SW480 (cell line): ENCODE measurements at regions not wholly inside any gene's neighbourhood (a gene's known extent, or its start where the extent isn't known, plus 50 kb on each side); places are given as distances from the start of the nearest gene placed in this dataset.

Experiments used
- DNase-seq: peaks from one replicate; pipeline ENCODE4 v3.0.0-alpha.2; 2016; ENCODE audit warnings: low spot score

DNA sequence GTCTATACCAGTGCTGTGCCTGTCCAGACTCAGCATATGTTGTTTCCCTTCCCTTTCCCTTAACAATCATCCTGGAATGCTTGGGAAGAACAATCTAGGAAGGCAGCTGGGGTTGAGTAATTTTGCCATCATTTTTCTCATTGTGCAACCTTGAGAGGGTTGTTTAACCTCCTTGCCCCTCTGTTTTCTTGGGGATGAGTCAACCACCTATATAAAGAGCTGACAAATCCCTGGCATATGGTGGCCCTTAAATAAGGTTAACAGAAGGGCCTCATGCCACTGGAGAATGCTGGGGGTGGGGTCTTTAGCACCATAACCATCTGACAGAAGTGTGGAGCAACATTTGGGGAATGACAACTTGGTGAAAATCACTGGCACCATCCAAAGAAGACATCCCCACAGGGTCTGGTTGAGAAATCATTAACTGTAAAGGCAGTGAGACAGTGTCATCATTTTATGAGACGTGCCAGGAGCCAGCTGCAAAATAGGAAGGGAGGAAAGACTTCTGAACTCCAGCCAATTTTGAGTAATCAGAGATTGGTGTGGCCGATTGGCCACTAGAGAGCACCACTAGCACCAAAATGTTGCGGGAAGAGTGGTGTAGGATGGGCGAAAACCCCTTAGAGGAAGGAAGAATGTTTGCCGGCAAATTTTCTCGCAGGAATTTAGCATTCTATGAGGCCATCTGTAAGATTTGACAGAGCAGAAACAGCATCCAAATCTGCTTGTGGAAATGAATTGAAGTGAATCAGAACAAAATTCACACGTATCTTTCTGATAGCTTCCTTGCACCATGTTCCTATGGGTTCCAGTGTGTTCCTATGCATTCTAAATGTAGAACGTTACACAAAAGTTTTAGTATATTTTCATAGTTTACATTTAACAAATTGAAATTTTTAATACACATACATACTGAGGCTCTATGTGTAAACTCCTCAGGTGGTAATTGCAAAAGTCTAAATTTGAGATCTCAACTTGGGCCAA, 113.8 kb downstream of the MSX2 start:
- no peak for DNase-seq

DNA sequence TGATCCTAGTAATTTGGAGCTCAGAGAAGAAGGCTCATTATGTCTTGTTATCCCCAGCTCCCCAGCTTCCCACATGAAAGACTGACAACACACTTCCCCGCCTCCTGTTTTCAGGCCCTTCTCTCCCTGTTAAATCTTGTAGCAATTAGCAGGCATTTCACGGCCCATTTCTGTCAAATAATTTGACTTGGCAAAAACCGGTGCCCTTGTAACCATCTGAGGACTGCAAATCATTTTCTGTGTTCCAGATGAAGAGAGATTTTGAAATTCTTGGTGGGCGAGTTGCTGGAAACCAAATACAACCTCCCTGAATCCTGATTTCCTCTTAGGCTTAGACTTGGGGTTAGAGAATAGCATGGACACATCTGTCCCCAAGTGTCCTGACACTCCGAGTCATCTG, 109.7 kb downstream of the MSX2 start:
- DNase-seq, result no peak

DNA sequence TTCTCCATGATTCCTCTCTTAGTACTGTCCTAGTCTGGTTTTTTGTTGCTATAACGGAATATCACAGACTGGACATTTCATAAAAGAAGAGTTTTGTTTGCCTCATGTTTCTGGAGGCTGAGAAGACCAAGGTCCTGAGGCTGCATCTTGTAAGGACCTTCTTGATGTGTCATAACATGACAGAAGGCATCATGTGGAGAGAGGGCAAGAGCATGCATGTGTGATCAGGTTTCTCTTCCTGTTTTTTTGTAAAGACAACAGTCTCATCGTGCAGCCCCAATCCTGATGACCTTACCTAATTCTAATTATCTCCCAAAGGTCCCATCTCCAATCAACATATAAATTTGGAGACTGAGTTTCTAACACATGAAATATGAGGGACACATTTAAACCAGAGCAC, 108.4 kb downstream of the MSX2 start:
- no peak for DNase-seq

DNA sequence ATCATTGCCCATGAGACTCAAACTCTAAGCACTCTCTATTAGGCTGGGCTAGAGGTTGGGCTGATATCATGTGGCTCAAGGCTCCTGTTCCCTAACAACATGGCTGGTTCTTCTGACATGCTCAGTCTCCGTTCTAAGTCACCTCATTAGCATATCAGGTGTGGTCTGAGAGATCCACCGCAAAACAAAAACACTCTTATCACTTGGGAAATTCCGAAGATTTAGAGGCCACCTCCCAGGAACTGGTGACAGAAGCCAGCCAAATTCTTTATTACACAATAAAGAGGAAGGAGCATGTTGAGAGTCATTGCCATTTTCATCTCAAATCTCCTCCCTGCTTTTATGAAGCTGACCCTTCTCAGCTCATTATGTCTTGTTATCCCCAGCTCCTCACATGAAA, 107.6 kb downstream of the MSX2 start:
- peak; percentile 24 for DNase-seq

DNA sequence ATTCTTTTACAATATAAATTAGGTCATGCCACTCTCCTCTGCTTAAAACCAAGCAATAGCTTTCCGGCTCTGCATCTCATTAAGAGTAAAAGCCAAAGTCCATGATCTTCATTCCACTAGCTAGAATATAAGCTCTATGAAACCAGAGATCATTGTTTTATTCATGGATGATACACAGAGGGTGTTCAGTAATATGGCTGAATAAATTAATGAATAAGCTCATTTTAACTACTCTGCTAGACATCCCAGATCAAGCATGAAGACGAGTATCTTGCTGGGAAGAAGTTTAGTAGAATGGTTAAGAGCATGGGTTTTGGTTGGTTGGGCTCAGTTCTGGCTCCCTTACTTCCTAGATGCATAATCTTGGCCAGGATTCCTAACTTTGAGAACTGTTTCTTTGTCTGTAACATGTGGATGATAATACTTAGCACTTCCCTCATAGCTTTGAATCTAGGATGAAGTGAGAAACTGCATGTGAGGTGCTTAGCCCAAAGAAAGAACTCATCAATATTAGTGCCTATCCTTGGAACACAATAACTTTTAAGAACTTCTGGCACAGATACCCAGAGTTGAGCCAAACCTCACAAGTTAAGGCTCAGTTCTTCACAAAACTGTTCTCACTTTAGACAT, 106.8 kb downstream of the MSX2 start:
- no peak for DNase-seq

DNA sequence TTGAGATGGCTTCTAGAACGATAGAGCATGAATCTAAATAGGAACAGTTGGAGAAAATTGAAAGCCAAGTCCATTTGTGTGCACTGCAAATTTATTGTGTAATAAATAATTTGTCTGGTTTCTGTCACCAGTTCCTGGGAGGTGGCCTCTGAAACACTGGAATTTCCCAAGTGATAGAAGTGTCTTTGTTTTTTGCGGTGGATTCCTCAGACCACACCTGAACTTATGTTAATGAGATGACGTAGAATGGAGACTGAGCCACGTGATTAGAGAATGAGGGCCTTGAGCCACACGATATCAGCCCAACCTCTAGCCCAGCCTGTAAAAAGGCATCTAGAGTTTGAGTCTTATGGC, 105.1 kb downstream of the MSX2 start:
- peak; percentile 71 for DNase-seq

GRCh38 chr5:174828804-174829510, 104.6 kb downstream of the MSX2 start:
- no peak for DNase-seq

- no peak for DNase-seq
Measured at GRCh38 chr5:174827558-174827957, 103.2 kb downstream of the MSX2 start.

DNA sequence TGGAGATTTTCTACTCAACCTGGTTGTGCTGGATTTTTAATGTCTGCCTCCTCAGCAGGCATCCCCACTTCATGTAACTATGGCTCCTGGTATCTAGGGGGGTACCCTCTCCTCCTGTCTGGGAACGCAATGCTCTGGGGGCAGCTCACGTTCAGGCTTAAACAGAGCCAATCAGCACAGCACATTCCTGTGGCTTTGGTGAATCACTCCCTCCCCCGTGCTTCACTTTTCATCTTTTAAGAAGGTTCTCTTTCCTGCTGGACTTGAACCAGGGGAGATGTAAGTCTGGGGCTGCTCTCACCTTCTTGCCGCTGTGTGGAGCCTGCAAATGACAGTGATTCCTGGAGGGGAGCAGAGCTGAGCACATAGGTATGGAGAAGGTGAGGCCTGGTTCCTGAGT, 101.2 kb downstream of the MSX2 start:
- DNase-seq, result peak; percentile 48

DNA sequence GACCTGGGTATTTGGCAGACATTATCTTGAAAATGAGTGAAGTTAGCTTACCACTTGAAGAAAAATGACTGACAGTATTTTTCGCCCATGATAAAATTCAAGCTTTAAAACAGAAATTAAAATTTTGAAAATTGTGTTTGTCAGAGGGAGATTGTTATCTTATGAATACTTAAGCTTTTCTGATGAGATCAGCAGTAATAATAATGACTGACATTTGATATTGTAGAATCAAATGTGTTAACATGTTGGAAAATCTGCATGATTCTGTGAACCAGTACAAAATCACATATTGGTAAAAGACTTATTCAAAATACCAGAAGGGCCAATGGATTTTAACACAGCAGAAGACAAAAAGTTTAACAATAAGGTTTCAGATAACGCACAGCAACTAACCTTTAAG, 94.0 kb downstream of the MSX2 start:
- no peak for DNase-seq

DNA sequence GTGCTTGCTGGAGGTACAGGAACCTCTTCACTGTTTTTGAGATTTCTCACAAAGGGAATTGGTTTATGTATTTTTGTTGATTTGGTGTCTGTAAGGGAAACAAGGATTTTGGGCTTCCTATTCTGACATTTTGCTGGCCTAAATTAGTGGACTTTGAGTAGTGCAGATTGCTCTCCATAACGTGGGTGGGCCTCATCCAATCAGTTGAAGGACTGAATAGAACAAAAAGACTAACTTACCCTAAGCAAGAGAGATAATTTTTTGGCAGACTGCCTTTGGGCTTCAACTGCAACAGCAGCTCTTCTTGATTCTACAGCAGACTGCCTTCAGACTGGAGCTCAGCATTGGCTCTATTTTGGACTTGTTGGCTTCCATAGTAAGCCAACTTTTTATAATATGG, 93.2 kb downstream of the MSX2 start:
- no peak for DNase-seq

GRCh38 chr5:174816858-174817257, 92.5 kb downstream of the MSX2 start:
- DNase-seq, result no peak

GRCh38 chr5:174811438-174811837, 87.1 kb downstream of the MSX2 start:
- DNase-seq, result no peak

DNA sequence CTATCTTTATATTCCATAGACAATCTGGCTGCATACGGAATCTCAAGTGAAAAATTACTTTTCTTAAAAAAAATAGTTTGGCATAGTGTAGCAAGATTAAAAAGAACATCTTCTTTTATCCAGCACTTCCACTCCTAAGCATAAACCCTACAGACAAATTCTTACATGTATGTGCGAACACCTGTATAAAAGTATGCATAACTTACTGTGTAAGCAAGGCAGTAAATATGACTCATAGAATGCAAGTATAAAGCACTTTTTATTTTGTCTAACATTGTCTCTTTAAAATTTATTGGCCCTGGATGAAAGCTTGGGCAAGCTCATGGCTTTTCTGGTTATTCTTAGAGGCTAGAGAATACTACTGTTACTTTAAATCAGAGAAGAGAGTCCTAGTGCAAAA, 86.4 kb downstream of the MSX2 start:
- no peak for DNase-seq

DNA sequence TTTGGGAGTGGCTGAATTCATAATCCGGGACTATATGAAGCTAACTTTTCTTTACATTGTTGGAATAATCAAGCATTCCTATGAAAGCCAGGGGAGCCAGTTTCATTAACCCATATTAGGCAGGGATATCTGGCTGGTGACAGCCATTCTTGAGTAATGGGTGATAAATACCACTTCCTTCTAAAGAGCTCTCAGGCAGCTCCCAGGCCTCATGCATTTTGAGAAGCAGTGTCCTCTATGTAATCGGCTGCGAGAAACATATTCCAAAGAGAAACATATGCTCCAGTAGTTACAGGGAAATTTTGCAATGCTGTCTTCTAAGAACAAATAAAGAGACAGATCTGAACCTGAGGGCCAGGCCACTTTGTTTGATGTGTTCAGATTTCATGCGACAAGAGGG, 83.1 kb downstream of the MSX2 start:
- DNase-seq, result no peak

DNA sequence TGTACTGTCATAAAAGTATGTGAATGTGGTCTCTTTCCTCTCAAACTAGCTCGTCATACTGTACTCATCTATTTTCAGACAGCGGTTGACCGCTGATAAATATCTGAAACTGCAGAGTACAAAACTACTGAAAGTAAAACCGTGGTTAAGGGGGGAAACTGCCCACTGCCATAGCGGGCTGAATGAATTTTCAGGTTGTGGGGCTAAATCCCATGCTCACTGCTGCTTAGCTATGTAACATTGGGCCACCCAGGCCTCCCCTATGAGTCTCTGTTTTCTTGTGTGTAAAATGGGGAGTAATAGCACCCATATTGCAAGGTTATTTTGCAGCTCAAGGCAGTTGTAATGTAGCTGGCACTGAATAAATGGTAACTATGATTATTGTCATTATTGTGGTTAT, 82.3 kb downstream of the MSX2 start:
- no peak for DNase-seq

DNA sequence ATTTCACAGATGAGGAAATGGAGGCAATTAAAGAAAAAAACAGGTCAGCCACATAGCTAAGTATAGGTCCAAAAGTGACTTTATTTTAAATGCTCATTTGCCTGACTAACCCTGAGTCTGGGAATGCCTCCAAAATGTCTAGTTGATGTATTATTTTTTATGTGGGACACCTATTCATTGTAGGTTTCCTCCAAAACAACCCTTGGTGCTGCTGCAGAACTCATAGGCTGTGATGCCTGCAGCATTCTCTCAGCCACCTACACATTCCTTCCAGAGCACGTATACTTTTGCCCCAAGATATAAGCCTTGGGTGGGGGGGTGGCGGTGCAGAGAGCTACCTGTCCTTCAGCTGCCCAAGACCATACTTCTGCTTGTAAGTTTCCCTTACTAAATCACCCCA, 77.4 kb downstream of the MSX2 start:
- DNase-seq, result no peak

DNA sequence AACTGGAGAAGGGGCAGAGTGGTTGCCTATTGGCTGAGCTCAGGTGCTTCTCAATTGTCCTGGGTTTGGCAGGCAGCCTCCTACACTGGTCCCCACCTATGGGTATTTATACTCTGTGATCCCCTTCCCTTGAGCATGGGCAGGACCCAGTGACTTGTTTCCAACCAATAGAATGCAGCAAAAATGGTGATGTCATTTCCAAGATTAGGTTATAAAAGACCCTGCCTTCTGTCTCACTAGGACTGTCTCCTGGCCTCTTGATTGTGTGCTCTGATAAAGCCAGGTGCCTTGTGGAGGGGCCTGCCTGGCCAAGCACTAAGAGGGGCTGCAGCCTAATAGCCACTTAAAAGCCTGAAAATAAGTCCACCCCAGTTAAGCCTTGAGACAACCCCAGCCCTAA, 76.1 kb downstream of the MSX2 start:
- DNase-seq, result no peak

DNA sequence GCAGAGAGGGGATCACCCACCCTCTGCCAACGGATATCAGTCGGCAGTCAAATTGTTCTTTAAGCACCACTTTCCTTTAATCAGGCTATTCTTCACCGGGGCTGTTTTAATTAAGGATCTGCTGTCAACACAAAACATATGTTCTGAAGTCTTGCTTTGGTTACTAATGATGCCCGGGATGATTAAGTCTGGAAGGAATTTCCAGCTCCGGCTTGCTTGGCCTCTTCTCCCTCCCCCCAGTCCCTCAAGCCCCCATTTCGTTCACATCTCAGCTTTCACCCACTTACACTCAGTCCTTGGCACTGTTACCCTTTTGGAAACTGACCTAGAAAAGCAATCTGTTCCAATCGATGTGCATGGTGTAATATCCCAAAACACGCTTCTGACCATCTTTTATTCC, 74.7 kb downstream of the MSX2 start:
- no peak for DNase-seq

DNA sequence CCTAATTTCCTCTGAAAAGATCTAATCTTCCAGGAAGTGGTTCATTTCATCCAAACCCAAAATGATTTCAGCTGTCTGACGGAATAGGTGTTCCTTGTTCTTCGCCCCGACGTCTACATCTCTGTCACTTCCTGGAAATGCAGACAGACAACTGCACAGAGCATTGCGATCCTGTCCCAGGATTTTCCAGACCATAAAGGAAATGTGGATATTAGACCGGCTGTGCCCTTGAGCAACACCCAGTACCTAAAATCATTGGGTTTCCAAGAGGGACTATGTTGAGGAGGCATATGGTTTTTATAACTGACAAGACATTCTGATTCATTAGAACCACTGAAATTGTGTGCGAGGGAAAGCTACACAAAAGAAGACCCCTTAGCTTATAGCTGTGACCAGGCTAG, 74.2 kb downstream of the MSX2 start:
- no peak for DNase-seq

- no peak for DNase-seq
Measured at GRCh38 chr5:174796711-174797192, 72.4 kb downstream of the MSX2 start.

DNA sequence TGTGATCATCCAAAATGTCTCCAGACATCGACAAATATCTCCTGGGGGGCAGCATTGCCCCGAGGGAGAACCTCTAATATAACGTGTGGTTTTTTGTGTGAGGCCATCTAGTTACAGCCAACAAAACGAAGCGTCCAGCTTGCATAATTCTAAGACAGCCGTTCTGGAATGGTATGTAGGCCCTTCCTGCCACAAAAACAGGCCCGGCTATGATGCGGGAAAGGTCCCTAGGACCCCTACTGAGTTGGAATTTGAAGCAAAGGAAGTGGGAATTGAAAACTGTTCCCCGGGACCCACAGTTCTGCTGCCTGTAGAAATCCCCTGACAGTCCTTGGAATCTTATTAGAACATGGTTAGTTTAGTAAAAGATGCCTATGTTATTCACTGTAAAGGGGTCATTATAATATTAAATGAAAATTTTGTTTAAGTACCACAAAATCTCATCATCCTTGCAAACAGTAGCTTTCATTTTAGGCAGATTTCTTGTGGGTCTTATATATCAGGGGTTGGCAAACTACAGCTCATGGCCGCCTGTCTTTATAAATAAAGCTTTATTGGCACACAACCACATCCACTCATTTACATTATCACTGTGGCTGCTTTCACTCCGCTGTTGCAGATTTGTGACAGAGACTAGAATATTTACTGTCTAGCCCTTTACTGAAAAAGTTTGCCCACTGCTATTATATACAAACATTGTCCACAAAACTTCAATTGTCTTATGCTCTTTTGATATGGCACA, 70.7 kb downstream of the MSX2 start:
- DNase-seq, result no peak
